ENCODE measurements at regions not wholly inside any gene's neighbourhood (a gene's known extent, or its start where the extent isn't known, plus 50 kb on each side); places are given as distances from the start of the nearest gene placed in this dataset.
"Not testable (repeated sequence)": the region's sequence is repeated elsewhere in the genome, so short reads cannot be mapped to it uniquely, and the experiment has no call there.

DNA sequence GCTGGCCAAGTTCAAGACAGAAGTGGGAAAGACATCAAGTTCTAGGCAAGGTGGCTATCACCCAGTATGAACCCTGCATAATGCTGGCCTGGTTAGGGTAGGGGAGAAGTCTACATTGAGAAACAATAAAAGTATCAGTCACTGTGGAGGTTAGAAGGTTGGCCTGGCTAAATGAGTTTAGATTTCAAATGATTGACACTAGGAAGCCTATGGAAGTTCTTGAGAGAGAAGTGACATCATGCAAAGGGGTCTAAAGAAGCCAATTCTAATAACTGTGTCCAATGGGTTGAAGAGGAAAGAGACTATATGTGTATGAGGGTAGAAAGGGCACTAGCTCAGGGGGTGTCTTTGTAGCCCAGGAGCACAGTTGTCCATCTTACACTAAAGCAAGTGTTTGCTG lies 98.5 kb upstream of the MBIP start:
- DNase-seq (ENCODE audit: low read depth in 1 of 2, low spot score in 1 of 2): no peak

DNA sequence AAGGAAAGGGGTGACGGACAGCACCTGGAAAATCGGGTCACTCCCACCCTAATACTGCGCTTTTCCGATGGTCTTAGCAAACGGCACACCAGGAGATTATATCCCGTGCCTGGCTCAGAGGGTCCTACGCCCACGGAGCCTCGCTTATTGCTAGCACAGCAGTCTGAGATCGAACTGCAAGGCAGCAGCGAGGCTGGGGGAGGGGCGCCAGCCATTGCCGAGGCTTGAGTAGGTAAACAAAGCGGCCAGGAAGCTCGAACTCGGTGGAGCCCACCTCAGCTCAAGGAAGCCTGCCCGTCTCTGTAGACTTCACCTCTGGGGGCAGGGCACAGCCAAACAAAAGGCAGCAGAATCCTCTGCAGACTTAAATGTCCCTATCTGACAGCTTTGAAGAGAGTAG lies 91.5 kb upstream of the MBIP start:
- DNase-seq (ENCODE audit: low read depth in 1 of 2, low spot score in 1 of 2): not testable (repeated sequence)

DNA sequence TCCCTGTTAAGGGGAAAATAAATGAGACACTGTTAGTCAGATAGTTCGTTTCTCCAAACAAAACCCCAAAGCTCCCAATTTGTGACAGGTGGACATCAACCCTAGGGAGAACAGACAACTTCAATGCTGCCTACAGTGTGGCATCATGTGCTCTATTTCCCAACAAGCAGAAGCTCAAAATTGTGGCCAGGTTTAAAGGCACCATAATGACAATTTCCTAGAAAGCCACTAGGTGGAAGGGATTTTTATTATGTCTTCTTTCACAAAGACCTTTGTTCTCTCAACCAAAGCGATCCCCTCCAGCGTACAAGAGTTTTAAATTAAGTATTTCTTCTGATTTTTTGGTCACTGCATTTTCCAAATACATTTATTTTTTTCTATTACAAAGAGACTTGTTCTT lies 88.0 kb upstream of the MBIP start:
- no peak for DNase-seq (ENCODE audit: low read depth in 1 of 2, low spot score in 1 of 2)

DNA sequence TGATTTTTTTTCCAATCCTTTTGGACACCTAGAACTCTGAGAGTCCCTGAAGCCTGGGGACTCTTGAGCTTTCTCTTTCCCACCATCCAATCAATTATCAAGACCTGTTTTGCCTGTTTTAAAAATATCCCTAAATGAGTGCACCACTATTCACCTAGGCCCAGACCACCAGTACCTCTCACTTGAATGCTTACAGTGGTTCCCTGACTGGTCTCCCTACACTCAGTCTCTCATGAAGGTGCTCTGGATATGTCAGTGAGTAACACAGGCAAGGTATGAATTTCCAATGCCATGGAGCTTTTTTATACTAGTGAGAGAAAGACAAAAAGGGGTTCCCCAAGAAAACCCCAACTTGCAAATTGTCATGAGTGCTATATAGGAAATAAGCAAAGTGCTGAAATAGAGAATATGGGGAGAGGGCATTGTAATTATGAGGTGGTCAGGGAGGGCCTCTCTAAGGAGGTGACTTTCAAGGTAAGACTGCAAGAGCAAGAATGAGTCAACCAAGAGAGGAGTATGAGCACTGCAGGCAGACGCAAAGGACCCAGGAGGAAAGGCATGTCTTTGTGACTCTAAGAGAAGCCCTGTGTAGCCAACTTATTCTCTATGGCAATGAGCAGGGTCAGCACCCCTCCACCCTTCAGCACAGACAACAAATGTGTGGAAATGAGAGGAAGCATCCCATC lies 85.3 kb upstream of the MBIP start:
- no peak for DNase-seq (ENCODE audit: low read depth in 1 of 2, low spot score in 1 of 2)

DNA sequence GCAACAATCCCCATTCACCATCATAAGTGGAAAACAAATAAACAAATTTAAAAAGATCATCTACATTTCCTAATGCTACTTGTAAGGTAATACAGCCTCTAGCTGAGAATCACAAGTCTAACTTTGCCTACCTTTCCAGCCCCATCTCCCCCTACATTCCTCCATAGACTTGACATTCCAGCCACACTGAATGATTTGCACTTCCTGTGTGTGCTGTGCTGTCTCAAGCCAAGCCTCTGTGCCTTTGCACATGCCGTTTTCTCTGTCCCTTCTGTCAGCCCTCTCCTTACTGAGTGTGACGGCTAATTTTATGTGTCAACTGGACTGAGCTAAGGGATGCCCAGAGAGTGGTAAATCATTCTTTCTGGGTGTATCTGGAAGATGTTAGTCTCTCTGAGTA lies 82.4 kb upstream of the MBIP start:
- DNase-seq (ENCODE audit: low read depth in 1 of 2, low spot score in 1 of 2): no peak

DNA sequence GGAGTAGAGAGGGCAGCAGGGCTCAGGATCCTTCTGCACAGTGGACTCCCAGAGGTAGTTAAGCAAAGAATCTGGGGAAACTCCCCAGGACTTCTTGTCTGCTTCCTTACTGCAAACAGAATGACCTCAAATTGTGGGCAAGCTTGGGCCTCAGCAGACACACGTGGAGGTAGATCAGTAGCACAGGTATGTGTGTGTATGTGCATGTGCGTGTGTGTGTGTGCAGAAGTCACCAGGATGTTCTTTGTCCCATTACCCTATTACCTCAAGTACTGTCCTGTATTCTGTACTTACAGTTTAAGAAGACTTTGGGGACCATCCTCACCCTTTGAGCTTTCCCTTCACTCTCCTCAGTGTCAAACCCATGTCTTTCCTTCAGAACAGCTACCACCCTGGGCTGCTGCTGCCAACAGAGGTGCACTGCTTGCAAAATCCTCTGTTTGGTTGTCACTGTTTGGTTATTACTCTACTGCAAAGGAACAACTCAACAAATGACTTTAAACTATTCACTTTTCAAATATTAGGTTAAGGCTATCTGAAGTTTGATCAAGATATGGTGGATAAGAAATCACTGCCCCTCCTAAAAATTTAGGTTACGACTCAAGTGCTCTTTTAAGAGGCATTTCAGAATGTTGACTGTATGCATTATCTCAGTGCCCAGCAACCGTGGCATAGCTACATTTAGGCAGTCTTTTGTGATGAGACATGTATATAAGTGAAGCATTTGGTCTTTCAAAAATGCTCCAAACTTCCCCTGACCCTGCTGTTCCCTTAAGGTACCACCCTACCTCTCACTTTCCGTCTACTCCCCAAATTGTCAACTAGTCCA lies 78.2 kb upstream of the MBIP start:
- no peak for DNase-seq (ENCODE audit: low read depth in 1 of 2, low spot score in 1 of 2)

DNA sequence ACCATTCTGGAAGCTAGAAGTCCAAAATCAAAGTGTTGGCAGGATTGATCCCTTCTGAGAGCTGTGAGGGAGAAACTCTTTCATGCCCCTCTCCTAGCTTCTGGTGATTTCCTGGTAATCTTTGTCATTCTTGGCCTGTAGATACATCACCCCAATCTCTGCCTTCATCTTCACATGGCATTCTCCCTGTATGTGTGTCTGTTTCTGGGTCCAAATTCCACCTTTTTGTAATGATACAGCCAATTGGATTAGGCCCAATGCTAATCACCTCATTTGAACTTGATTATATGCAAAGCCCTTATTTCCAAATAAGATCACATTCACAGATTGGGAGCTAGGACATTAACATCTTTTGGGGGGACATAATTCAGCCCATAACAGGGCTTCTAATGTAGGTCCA lies 76.9 kb upstream of the MBIP start:
- no peak for DNase-seq (ENCODE audit: low read depth in 1 of 2, low spot score in 1 of 2)

DNA sequence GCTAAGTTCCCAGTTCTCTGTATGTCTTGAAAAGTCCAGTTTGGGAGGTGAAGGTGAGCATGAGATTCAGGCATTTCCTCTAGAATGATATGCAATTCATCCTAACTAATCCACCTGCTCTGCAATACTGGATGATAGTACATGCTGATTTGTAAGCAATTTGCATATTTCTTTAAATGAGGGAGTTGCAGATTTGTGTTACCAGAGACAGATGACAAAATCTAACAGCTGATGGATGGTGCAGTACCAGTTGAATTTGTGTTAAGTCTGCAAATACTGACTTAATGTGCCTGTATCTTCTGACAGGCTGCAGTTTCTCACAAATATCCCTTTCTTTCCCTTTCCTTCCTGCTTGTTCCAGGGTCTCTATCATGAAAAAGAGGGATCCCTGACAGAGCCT lies 76.4 kb upstream of the MBIP start:
- DNase-seq (ENCODE audit: low read depth in 1 of 2, low spot score in 1 of 2): no peak

DNA sequence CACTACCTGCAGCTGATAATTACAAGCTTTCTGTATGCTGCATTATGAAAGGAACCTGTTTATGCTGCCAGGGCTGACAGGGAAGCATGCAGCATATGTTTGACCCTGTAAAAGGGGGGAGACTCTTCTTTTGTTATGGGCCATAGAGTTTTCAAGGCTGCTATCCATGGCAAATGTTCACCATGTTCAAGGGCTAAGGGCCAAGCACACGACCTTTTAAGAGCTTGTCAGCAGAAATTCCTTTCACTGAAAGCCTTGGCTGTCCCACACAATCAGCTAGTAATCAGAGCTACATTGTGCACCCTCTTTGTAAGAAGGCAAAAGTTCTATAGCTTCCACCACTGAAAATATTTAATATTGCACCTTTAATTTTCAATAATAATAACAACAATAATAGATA lies 74.2 kb upstream of the MBIP start:
- DNase-seq (ENCODE audit: low read depth in 1 of 2, low spot score in 1 of 2): no peak

DNA sequence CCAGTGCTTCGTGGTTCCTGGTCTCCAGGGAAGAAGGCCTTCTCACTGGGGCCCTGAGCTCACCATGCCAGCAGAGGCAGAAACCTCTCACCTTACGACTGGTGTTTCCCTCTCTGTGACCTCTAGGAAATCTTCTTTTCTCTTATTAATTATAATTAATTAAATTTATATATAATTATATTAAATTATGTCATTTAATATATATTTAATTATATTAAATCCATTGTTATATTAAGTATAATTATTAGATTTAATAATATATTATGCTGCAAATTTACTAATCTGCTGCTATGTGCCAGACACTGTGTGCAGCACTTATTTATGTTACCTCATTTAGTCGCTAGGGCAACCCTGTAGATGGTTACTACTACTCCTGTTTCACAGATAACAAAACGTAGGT lies 70.3 kb upstream of the MBIP start:
- no peak for DNase-seq (ENCODE audit: low read depth in 1 of 2, low spot score in 1 of 2)

DNA sequence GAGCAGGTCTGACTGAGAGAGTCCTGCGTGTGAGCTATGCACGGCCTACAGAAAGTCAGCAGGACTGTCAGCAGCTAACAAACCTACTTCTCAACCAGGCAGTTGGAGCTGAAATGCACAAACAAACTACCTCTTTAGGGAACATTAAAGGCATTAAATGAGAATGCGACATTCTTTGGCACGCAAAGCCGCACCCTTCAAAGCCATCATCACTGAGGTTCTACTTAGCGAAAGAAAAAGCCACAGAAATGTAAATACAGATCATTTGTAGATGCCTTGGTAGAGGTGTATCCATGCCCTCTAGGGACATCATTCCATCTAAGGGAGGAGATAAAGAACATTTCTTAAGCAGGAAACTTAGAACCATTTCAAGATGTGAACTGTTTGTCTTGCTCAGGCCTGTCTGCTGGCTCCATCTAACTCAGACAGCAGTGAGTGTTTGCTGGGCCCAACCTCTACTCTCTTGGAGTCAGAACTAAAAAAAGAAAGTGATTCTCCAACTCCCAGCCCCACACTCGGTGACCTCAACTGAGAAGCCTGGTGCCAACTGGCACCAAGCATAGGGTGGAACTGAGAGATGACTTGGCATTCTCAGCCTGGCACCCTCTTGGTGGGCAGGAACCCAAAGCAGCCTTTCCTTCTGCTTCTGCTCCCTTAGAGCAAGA lies 63.5 kb upstream of the MBIP start:
- no peak for DNase-seq (ENCODE audit: low read depth in 1 of 2, low spot score in 1 of 2)

DNA sequence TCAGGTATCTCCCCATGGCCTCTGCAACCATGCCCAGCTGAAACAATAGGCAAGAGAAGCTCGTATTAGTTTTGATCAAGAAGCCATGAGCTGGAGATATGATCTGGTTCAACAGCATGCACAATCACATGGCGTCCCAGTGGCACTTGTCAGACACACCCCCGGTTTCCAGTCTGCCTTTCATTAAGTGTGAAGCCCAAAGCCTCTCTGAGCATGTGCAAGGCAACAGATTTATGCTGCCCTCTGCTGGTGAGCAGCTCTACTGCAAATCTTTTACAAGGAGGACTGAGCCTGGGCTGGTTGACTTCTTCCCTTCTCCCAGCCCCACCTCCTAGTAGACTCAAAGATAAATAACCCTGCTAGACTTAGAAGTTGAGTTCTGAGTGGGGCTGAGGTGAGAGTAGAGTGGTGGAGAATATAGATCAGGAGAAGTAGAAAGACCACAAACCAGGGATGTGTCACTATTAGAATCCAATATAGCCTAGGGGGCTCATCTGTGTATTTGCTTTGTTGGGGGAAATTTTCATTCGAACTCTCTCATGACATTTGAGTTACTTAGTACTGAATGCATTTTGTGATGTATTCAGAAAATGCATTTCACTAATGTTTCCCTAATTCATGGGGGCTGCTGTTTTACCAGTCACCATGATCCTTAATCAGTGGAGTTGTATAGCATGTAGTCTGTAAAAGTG lies 53.7 kb upstream of the MBIP start:
- DNase-seq (ENCODE audit: low read depth in 1 of 2, low spot score in 1 of 2): peak; percentile 23 to 36
